ENCODE measurements at regions not wholly inside any gene's neighbourhood (a gene's known extent, or its start where the extent isn't known, plus 50 kb on each side); places are given as distances from the start of the nearest gene placed in this dataset.
"Not testable (repeated sequence)": the region's sequence is repeated elsewhere in the genome, so short reads cannot be mapped to it uniquely, and the experiment has no call there.

DNA sequence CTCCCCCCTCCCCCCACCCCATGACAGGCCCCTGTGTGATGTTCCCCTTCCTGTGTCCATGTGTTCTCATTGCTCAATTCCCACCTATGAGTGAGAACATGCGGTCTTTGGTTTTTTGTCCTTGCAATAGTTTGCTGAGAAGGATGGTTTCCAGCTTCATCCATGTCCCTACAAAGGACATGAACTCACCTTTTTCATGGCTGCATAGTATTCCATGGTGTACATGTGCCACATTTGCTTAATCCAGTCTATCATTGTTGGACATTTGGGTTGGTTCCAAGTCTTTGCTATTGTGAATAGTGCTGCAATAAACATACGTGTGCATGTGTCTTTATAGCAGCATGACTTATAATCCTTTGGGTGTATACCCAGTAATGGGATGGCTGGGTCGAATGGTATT, 712.4 kb downstream of the JRKL start:
- not testable (repeated sequence) for TF ChIP-seq HCFC1 (IDR thresholded peaks at IDR 0.05; ENCODE audit: low read depth, low read length); ZBTB7A (IDR thresholded peaks at IDR 0.05; ENCODE audit: borderline replicate concordance, control insufficient read depth, low read depth, low read length); CTCF (IDR thresholded peaks at IDR 0.05 in 2 of 3, conservative IDR thresholded peaks at IDR 0.05 in 1 of 3; ENCODE audit: insufficient read depth in 2 of 3, low read depth in 1 of 3, low read length in 3 of 3); ELF2 (CRISPR knock-in tag; IDR thresholded peaks at IDR 0.05); ZNF232 (CRISPR knock-in tag; IDR thresholded peaks at IDR 0.05); POLR2A (conservative IDR thresholded peaks at IDR 0.05); PRPF4 (IDR thresholded peaks at IDR 0.05; ENCODE audit: insufficient read depth, low read depth, low read length, poor library complexity, severe bottlenecking)

All from K562 (cell line).